Astrocyte of the spinal cord (primary cell): ENCODE measurements at regions not wholly inside any gene's neighbourhood (a gene's known extent, or its start where the extent isn't known, plus 50 kb on each side); places are given as distances from the start of the nearest gene placed in this dataset.

ENCODE experiments used
- DNase-seq: peaks from one replicate; pipeline ENCODE4 v3.0.0; 2011; ENCODE audit warnings: low read depth, low spot score
- H3K4me3 ChIP-seq: 2 replicates; pipeline ENCODE4 v1.5.1; 2011; ENCODE audit warnings: low read depth, mild to moderate bottlenecking, low read length, moderate library complexity
- in situ Hi-C: cut with HindIII; loops from 2 replicates; pipeline ENCODE4 v1.10.0; 2017; ENCODE audit warnings: low sequenced_read_pairs
- TF ChIP-seq, protein P1 (sequence below): IDR thresholded peaks from 2 replicates; pipeline ENCODE4 v1.5.1; 2012; ENCODE audit warnings: low read depth, mild to moderate bottlenecking, low read length, inconsistent platforms

GRCh38 chr12:86787419-86787818, 531.2 kb upstream of the MGAT4C start:
- no peak for DNase-seq
- in situ Hi-C loops = no loop called here
- H3K4me3 ChIP-seq = no peak overlapping the region
- TF ChIP-seq, protein P1, sequence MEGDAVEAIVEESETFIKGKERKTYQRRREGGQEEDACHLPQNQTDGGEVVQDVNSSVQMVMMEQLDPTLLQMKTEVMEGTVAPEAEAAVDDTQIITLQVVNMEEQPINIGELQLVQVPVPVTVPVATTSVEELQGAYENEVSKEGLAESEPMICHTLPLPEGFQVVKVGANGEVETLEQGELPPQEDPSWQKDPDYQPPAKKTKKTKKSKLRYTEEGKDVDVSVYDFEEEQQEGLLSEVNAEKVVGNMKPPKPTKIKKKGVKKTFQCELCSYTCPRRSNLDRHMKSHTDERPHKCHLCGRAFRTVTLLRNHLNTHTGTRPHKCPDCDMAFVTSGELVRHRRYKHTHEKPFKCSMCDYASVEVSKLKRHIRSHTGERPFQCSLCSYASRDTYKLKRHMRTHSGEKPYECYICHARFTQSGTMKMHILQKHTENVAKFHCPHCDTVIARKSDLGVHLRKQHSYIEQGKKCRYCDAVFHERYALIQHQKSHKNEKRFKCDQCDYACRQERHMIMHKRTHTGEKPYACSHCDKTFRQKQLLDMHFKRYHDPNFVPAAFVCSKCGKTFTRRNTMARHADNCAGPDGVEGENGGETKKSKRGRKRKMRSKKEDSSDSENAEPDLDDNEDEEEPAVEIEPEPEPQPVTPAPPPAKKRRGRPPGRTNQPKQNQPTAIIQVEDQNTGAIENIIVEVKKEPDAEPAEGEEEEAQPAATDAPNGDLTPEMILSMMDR = no peak

- peak; percentile 27 for DNase-seq
- TF ChIP-seq, protein P1 = no peak
- in situ Hi-C loops = no loop called here
- no peak overlapping the region for H3K4me3 ChIP-seq
Observed at GRCh38 chr12:86777325-86777724, 521.1 kb upstream of the MGAT4C start.

DNA sequence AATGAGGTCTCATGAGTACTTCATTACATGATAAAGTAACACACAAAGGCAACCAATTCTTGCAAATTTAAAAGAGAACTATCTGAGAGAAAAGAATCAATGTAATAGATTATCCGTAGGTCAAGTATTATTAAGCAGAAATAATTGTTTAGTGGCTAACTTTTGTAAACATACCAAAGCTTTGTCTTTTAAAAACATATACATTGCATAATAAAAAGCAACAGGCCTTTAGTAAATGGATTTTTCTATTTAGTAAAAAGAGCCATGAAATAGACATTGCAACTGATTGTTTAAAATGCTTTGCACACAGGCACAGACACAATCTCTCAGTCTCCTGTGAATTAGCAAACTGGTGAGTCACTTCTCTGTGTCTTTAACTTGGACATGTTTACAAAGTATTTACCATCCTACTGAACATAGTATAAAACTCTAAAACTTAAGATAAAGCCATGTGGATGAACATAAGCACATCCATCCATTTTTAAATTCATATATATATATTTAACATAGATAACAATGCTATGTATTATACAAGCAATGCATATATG, 518.7 kb upstream of the MGAT4C start:
- in situ Hi-C loops = no loop called here
- H3K4me3 ChIP-seq = no peak overlapping the region
- DNase-seq = peak; percentile 16
- TF ChIP-seq, protein P1 = no peak

DNA sequence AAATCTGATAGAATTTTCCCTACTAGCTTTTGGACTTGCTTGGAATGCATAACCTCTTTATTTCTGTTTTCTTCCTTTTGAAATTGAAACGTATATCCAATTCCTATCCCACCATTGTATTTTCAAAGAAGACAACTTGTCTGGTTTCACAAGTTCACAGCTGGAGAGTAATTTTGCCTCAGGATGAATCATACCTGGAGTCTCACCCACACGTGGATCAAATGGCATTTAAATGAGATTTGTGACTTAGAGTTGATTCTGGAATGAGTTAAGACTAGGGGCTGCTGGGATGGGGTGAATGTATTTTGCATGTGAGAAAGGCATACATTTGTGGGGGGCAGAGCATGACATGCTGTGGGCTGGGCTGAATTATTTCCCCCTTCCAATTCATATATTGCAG, 516.5 kb upstream of the MGAT4C start:
- in situ Hi-C loops = no loop called here
- TF ChIP-seq, protein P1 = no peak
- DNase-seq = peak; percentile 68
- no peak overlapping the region for H3K4me3 ChIP-seq

DNA sequence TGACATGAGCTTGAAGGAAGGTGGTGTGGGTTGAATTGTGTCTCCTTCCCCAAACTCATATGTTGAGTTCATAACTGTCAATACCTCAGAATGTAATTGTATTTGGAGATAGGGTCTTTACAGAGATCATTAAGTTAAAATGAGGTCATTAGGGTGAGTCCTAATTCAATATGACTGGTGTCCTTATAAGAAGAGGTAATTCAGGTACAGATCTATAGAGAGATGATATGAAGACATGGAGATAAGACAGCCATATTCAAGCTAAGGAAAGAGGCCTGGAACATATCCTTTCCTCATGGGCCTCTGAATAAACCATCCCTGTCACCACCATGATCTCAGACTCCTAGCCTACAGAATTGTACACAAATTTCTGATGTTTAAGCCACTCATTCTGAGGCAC, 514.7 kb upstream of the MGAT4C start:
- in situ Hi-C loops = no loop called here
- no peak for DNase-seq
- TF ChIP-seq, protein P1 = no peak
- no peak overlapping the region for H3K4me3 ChIP-seq

- H3K4me3 ChIP-seq = no peak overlapping the region
- DNase-seq = no peak
- TF ChIP-seq, protein P1 = no peak
- in situ Hi-C loops = no loop called here
Observed at GRCh38 chr12:86748894-86749293, 492.7 kb upstream of the MGAT4C start.
